ENCODE measurements at regions not wholly inside any gene's neighbourhood (a gene's known extent, or its start where the extent isn't known, plus 50 kb on each side); places are given as distances from the start of the nearest gene placed in this dataset.
"Not testable (repeated sequence)": the region's sequence is repeated elsewhere in the genome, so short reads cannot be mapped to it uniquely, and the experiment has no call there.

GRCh38 chr2:138324068-138324771 lies 177.3 kb upstream of the SPOPL start:
- no peak for DNase-seq

GRCh38 chr2:138327967-138328366 lies 173.6 kb upstream of the SPOPL start:
- DNase-seq: no peak

- DNase-seq: no peak
Measured at GRCh38 chr2:138329162-138329561, 172.4 kb upstream of the SPOPL start.

- DNase-seq: no peak
Measured at GRCh38 chr2:138329591-138329990, 172.0 kb upstream of the SPOPL start.

GRCh38 chr2:138333121-138333520 lies 168.4 kb upstream of the SPOPL start:
- no peak for DNase-seq

- no peak for DNase-seq
Measured at GRCh38 chr2:138333677-138334076, 167.9 kb upstream of the SPOPL start.

GRCh38 chr2:138334323-138334722 lies 167.2 kb upstream of the SPOPL start:
- DNase-seq: no peak

GRCh38 chr2:138335036-138335435 lies 166.5 kb upstream of the SPOPL start:
- DNase-seq: no peak

- DNase-seq: no peak
Measured at GRCh38 chr2:138336146-138336545, 165.4 kb upstream of the SPOPL start.

- DNase-seq: no peak
Measured at GRCh38 chr2:138355244-138355643, 146.3 kb upstream of the SPOPL start.

- no peak for DNase-seq
Measured at GRCh38 chr2:138356178-138356577, 145.4 kb upstream of the SPOPL start.

GRCh38 chr2:138359532-138359931 lies 142.0 kb upstream of the SPOPL start:
- DNase-seq: no peak

GRCh38 chr2:138364554-138365162 lies 136.9 kb upstream of the SPOPL start:
- peak; percentile 44 for DNase-seq

- no peak for DNase-seq
Measured at GRCh38 chr2:138365581-138365980, 136.0 kb upstream of the SPOPL start.

- DNase-seq: no peak
Measured at GRCh38 chr2:138369856-138370255, 131.7 kb upstream of the SPOPL start.

- peak; percentile 39 for DNase-seq
Measured at GRCh38 chr2:138373993-138374408, 127.6 kb upstream of the SPOPL start.

GRCh38 chr2:138381373-138381772 lies 120.2 kb upstream of the SPOPL start:
- DNase-seq: peak; percentile 6

- no peak for DNase-seq
Measured at GRCh38 chr2:138382672-138383071, 118.9 kb upstream of the SPOPL start.

GRCh38 chr2:138386191-138386590 lies 115.4 kb upstream of the SPOPL start:
- not testable (repeated sequence) for DNase-seq

GRCh38 chr2:138389063-138389462 lies 112.5 kb upstream of the SPOPL start:
- DNase-seq: no peak

- no peak for DNase-seq
Measured at GRCh38 chr2:138390316-138390945, 111.1 kb upstream of the SPOPL start.

GRCh38 chr2:138391946-138392345 lies 109.6 kb upstream of the SPOPL start:
- peak; percentile 3 for DNase-seq

- DNase-seq: peak; percentile 9
Measured at GRCh38 chr2:138395565-138396306, 105.8 kb upstream of the SPOPL start.
